WTC11 (cell line): ENCODE measurements at regions not wholly inside any gene's neighbourhood (a gene's known extent, or its start where the extent isn't known, plus 50 kb on each side); places are given as distances from the start of the nearest gene placed in this dataset.

Source experiments
- ATF1 ChIP-seq: sonication (generic); formaldehyde crosslinking; IDR thresholded peaks from 2 replicates; pipeline ENCODE4 v1.8.1; 2023; ENCODE audit warnings: mild to moderate bottlenecking, moderate library complexity, missing genetic modification reagents
- ETV6 ChIP-seq: sonication (generic); formaldehyde crosslinking; IDR thresholded peaks from 2 replicates; pipeline ENCODE4 v1.8.1; 2022; ENCODE audit warnings: mild to moderate bottlenecking, missing genetic modification reagents
- RELA ChIP-seq: sonication (generic); formaldehyde crosslinking; IDR thresholded peaks from 2 replicates; pipeline ENCODE4 v1.8.1; 2022; ENCODE audit warnings: missing genetic modification reagents, mild to moderate bottlenecking, borderline replicate concordance
- TCF7 ChIP-seq: sonication (generic); formaldehyde crosslinking; IDR thresholded peaks from 2 replicates; pipeline ENCODE4 v1.8.0; 2022; ENCODE audit warnings: mild to moderate bottlenecking, low read depth, missing genetic modification reagents, moderate library complexity
- ZNF121 ChIP-seq: sonication (generic); formaldehyde crosslinking; IDR thresholded peaks from 2 replicates; pipeline ENCODE4 v1.8.0; 2023; ENCODE audit warnings: missing genetic modification reagents
- TF ChIP-seq, protein P1 (sequence below): fragments of 200-600 bp; IDR thresholded peaks from 2 replicates; pipeline ENCODE4 v1.8.0; 2022; ENCODE audit warnings: antibody characterized with exemption
- TF ChIP-seq, protein P2 (sequence below): sonication (generic); formaldehyde crosslinking; IDR thresholded peaks from 2 replicates; pipeline ENCODE4 v1.8.0; 2022; ENCODE audit warnings: mild to moderate bottlenecking, missing genetic modification reagents
- TF ChIP-seq, protein P3 (sequence below): sonication (generic); formaldehyde crosslinking; IDR thresholded peaks from 2 replicates; pipeline ENCODE4 v1.8.0; 2023; ENCODE audit warnings: missing genetic modification reagents, mild to moderate bottlenecking, borderline replicate concordance
- TF ChIP-seq, protein P4 (sequence below): sonication (generic); formaldehyde crosslinking; IDR thresholded peaks from 2 replicates; pipeline ENCODE4 v1.8.0; 2022; ENCODE audit warnings: mild to moderate bottlenecking, missing genetic modification reagents
- TF ChIP-seq, protein P5 (sequence below): sonication (generic); formaldehyde crosslinking; IDR thresholded peaks from 2 replicates; pipeline ENCODE4 v1.8.1; 2022; ENCODE audit warnings: low read depth, mild to moderate bottlenecking, moderate library complexity, missing genetic modification reagents, borderline replicate concordance
- TF ChIP-seq, protein P6 (sequence below): sonication (generic); formaldehyde crosslinking; IDR thresholded peaks from 2 replicates; pipeline ENCODE4 v1.8.1; 2023; ENCODE audit warnings: mild to moderate bottlenecking, missing genetic modification reagents, borderline replicate concordance
- TF ChIP-seq, protein P7 (sequence below): sonication (generic); formaldehyde crosslinking; IDR thresholded peaks from 2 replicates; pipeline ENCODE4 v1.8.1; 2023; ENCODE audit warnings: mild to moderate bottlenecking, moderate library complexity, missing genetic modification reagents

DNA sequence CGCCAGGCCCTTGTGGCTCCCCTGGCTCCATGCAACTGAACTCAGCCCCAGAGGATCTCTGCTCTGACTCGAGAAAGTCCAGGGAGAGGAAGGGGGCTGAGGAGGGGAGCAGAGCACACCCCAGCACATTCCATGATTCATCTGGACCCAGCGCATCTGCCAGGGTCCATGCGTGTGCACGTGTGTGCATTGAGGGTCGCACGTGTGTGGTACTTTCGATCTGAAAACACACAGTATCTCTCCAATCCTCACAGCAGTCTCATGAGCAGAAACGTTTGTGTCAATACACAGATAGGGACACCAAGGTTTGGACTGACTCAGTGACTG is 146.4 kb upstream of the ID2 start:
- TF ChIP-seq, protein P1, sequence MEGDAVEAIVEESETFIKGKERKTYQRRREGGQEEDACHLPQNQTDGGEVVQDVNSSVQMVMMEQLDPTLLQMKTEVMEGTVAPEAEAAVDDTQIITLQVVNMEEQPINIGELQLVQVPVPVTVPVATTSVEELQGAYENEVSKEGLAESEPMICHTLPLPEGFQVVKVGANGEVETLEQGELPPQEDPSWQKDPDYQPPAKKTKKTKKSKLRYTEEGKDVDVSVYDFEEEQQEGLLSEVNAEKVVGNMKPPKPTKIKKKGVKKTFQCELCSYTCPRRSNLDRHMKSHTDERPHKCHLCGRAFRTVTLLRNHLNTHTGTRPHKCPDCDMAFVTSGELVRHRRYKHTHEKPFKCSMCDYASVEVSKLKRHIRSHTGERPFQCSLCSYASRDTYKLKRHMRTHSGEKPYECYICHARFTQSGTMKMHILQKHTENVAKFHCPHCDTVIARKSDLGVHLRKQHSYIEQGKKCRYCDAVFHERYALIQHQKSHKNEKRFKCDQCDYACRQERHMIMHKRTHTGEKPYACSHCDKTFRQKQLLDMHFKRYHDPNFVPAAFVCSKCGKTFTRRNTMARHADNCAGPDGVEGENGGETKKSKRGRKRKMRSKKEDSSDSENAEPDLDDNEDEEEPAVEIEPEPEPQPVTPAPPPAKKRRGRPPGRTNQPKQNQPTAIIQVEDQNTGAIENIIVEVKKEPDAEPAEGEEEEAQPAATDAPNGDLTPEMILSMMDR: no peak
- TF ChIP-seq, protein P2, sequence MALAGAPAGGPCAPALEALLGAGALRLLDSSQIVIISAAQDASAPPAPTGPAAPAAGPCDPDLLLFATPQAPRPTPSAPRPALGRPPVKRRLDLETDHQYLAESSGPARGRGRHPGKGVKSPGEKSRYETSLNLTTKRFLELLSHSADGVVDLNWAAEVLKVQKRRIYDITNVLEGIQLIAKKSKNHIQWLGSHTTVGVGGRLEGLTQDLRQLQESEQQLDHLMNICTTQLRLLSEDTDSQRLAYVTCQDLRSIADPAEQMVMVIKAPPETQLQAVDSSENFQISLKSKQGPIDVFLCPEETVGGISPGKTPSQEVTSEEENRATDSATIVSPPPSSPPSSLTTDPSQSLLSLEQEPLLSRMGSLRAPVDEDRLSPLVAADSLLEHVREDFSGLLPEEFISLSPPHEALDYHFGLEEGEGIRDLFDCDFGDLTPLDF (CRISPR knock-in tag): no peak
- TF ChIP-seq RELA (CRISPR knock-in tag) (no peak), ETV6 (CRISPR knock-in tag) (no peak), ATF1 (CRISPR knock-in tag) (no peak), TCF7 (CRISPR knock-in tag) (no peak), ZNF121 (CRISPR knock-in tag) (no peak)
- TF ChIP-seq, protein P3, sequence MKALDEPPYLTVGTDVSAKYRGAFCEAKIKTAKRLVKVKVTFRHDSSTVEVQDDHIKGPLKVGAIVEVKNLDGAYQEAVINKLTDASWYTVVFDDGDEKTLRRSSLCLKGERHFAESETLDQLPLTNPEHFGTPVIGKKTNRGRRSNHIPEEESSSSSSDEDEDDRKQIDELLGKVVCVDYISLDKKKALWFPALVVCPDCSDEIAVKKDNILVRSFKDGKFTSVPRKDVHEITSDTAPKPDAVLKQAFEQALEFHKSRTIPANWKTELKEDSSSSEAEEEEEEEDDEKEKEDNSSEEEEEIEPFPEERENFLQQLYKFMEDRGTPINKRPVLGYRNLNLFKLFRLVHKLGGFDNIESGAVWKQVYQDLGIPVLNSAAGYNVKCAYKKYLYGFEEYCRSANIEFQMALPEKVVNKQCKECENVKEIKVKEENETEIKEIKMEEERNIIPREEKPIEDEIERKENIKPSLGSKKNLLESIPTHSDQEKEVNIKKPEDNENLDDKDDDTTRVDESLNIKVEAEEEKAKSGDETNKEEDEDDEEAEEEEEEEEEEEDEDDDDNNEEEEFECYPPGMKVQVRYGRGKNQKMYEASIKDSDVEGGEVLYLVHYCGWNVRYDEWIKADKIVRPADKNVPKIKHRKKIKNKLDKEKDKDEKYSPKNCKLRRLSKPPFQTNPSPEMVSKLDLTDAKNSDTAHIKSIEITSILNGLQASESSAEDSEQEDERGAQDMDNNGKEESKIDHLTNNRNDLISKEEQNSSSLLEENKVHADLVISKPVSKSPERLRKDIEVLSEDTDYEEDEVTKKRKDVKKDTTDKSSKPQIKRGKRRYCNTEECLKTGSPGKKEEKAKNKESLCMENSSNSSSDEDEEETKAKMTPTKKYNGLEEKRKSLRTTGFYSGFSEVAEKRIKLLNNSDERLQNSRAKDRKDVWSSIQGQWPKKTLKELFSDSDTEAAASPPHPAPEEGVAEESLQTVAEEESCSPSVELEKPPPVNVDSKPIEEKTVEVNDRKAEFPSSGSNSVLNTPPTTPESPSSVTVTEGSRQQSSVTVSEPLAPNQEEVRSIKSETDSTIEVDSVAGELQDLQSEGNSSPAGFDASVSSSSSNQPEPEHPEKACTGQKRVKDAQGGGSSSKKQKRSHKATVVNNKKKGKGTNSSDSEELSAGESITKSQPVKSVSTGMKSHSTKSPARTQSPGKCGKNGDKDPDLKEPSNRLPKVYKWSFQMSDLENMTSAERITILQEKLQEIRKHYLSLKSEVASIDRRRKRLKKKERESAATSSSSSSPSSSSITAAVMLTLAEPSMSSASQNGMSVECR (CRISPR knock-in tag): no peak
- TF ChIP-seq, protein P4, sequence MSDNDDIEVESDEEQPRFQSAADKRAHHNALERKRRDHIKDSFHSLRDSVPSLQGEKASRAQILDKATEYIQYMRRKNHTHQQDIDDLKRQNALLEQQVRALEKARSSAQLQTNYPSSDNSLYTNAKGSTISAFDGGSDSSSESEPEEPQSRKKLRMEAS (CRISPR knock-in tag): no peak
- TF ChIP-seq, protein P5, sequence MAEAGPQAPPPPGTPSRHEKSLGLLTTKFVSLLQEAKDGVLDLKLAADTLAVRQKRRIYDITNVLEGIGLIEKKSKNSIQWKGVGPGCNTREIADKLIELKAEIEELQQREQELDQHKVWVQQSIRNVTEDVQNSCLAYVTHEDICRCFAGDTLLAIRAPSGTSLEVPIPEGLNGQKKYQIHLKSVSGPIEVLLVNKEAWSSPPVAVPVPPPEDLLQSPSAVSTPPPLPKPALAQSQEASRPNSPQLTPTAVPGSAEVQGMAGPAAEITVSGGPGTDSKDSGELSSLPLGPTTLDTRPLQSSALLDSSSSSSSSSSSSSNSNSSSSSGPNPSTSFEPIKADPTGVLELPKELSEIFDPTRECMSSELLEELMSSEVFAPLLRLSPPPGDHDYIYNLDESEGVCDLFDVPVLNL (CRISPR knock-in tag): no peak
- TF ChIP-seq, protein P6, sequence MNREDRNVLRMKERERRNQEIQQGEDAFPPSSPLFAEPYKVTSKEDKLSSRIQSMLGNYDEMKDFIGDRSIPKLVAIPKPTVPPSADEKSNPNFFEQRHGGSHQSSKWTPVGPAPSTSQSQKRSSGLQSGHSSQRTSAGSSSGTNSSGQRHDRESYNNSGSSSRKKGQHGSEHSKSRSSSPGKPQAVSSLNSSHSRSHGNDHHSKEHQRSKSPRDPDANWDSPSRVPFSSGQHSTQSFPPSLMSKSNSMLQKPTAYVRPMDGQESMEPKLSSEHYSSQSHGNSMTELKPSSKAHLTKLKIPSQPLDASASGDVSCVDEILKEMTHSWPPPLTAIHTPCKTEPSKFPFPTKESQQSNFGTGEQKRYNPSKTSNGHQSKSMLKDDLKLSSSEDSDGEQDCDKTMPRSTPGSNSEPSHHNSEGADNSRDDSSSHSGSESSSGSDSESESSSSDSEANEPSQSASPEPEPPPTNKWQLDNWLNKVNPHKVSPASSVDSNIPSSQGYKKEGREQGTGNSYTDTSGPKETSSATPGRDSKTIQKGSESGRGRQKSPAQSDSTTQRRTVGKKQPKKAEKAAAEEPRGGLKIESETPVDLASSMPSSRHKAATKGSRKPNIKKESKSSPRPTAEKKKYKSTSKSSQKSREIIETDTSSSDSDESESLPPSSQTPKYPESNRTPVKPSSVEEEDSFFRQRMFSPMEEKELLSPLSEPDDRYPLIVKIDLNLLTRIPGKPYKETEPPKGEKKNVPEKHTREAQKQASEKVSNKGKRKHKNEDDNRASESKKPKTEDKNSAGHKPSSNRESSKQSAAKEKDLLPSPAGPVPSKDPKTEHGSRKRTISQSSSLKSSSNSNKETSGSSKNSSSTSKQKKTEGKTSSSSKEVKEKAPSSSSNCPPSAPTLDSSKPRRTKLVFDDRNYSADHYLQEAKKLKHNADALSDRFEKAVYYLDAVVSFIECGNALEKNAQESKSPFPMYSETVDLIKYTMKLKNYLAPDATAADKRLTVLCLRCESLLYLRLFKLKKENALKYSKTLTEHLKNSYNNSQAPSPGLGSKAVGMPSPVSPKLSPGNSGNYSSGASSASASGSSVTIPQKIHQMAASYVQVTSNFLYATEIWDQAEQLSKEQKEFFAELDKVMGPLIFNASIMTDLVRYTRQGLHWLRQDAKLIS (CRISPR knock-in tag): no peak
- TF ChIP-seq, protein P7, sequence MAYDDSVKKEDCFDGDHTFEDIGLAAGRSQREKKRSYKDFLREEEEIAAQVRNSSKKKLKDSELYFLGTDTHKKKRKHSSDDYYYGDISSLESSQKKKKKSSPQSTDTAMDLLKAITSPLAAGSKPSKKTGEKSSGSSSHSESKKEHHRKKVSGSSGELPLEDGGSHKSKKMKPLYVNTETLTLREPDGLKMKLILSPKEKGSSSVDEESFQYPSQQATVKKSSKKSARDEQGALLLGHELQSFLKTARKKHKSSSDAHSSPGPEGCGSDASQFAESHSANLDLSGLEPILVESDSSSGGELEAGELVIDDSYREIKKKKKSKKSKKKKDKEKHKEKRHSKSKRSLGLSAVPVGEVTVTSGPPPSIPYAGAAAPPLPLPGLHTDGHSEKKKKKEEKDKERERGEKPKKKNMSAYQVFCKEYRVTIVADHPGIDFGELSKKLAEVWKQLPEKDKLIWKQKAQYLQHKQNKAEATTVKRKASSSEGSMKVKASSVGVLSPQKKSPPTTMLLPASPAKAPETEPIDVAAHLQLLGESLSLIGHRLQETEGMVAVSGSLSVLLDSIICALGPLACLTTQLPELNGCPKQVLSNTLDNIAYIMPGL (CRISPR knock-in tag): no peak
